Lower leg skin (tissue), 4 donors: ENCODE measurements at regions not wholly inside any gene's neighbourhood (a gene's known extent, or its start where the extent isn't known, plus 50 kb on each side); places are given as distances from the start of the nearest gene placed in this dataset.

Experiments
- DNase-seq, 2 donors: peaks; one replicate each; pipeline ENCODE4 v3.0.0-alpha.2; 2019; ENCODE audit warnings: low spot score in 2 of 2
- H3K4me3 ChIP-seq: fragments of 200-600 bp; sonication (generic); 2 replicates; pipeline ENCODE4 v1.5.1; 2017; ENCODE audit warnings: mild to moderate bottlenecking, low read depth; ENCODE audit not compliant: poor library complexity, severe bottlenecking
- CTCF ChIP-seq, 3 donors: fragments of 450-650 bp; IDR thresholded peaks; one replicate each; pipeline ENCODE4 v1.5.1; 2016; ENCODE audit warnings: antibody characterized with exemption in 3 of 3, mild to moderate bottlenecking in 3 of 3, moderate library complexity in 2 of 3
- POLR2A ChIP-seq, 2 donors: fragments of 450-650 bp; IDR thresholded peaks; one replicate each; pipeline ENCODE4 v1.6.1; 2016 to 2017; ENCODE audit warnings: antibody characterized with exemption in 2 of 2, mild to moderate bottlenecking in 1 of 2, moderate library complexity in 1 of 2
- WGBS, 2 donors: methylation state at CpG; one replicate each; pipeline ENCODE4 v1.1.5; 2018; 5-methylcytosine and 5-hydroxymethylcytosine counted together
- intact Hi-C: fragments of 100-400 bp; cut with DNase I; formaldehyde crosslinking; loops from one replicate; pipeline ENCODE4 v1.15.0; 2023; ENCODE audit warnings: low total_unique reads

DNA sequence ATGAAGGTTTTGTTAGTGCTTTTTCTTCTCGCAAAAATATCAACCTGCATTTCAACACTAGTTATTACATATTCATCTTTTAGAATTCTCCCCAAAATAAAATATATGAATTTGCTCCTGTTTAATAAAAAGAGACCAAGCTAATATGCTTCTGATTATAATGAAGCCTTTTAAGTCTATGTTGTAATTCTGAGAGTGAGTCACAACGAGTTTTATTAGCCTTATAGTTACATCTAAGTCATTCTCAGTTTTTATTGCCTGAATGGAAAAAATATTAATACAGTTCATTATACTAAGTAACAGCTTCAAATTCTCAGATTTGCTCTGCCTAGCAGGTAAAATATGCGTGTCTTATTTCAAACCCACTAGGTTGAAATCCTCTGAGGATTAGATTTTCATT is 152.4 kb upstream of the CELF2 start:
- 37 to 42% methylated on average over 3 of the region's 3 CpGs for WGBS, 2 donors
- TF ChIP-seq POLR2A (IDR thresholded peaks at IDR 0.05) (no peak), CTCF (IDR thresholded peaks at IDR 0.05) (no peak)

DNA sequence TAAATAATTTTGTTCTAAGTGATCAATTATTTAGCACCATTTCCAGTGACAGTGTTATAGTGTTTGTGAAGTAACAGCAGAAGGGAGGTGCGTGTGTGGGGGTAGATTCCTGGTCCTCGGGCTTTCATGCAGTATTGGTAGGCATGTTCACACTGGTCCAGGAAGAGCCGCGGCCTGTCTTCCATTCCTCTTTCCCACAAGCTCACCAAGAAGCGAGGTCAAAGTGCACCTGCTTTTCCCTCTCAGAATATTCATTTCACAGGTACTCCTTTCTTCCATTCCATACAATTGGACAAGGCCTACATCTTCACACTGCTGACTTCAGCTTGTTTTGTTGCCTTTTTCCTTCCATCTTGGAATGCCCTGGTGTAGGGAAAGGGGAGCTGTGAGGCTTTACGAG is 151.8 kb upstream of the CELF2 start:
- no peak overlapping the region for H3K4me3 ChIP-seq
- DNase-seq: no peak
- TF ChIP-seq POLR2A (IDR thresholded peaks at IDR 0.05) (no peak), CTCF (IDR thresholded peaks at IDR 0.05) (no peak)
- 38 to 60% methylated on average over 6 of the region's 6 CpGs for WGBS, 2 donors
- intact Hi-C loops: no loop called here

More for the DNA sequence above, 152.4 kb upstream of the CELF2 start:
- DNase-seq: no peak
- intact Hi-C loops: no loop called here
- H3K4me3 ChIP-seq: no peak overlapping the region

DNA sequence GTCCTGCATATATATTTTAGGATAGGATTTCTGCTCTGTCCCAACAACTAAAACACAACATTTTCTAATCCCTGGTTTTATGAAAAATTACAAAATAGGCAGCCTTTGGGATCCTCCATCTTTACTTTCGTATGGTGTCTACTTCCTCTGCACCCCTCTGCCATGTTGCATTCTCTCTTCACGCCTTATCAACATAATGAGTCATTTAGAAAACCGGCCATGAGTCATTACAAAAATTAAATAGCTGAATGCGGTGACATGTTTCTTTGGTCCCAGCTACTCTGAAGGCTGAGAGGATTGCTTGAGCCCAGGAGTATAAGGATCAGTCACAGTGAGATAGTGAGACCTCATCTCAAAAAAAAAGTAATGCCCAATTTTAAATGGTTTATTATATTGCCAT is 148.1 kb upstream of the CELF2 start:
- TF ChIP-seq CTCF (IDR thresholded peaks at IDR 0.05) (no peak), POLR2A (IDR thresholded peaks at IDR 0.05) (no peak)
- no peak overlapping the region for H3K4me3 ChIP-seq
- no peak for DNase-seq
- intact Hi-C loops: no loop called here
- WGBS, 2 donors: 75 to 80% methylated on average over 4 of the region's 4 CpGs

GRCh38 chr10:10870523-10871241 is 147.0 kb upstream of the CELF2 start:
- H3K4me3 ChIP-seq: no peak overlapping the region
- intact Hi-C loops: no loop called here
- TF ChIP-seq POLR2A (IDR thresholded peaks at IDR 0.05): no peak
- no peak for TF ChIP-seq CTCF (IDR thresholded peaks at IDR 0.05)
- 66 to 67% methylated on average over 16 of the region's 16 CpGs for WGBS, 2 donors
- no peak for DNase-seq

- WGBS, 2 donors: 82 to 83% methylated on average over 7 of the region's 7 CpGs
- intact Hi-C loops: no loop called here
These were observed 146.3 kb upstream of the CELF2 start for GRCh38 chr10:10871352-10871751.

More at GRCh38 chr10:10871352-10871751, 146.3 kb upstream of the CELF2 start:
- no peak overlapping the region for H3K4me3 ChIP-seq
- no peak for TF ChIP-seq CTCF (IDR thresholded peaks at IDR 0.05)
- no peak for TF ChIP-seq POLR2A (IDR thresholded peaks at IDR 0.05)
- DNase-seq: no peak
